ENCODE measurements at regions not wholly inside any gene's neighbourhood (a gene's known extent, or its start where the extent isn't known, plus 50 kb on each side); places are given as distances from the start of the nearest gene placed in this dataset.
"Not testable (repeated sequence)": the region's sequence is repeated elsewhere in the genome, so short reads cannot be mapped to it uniquely, and the experiment has no call there.

- TF ChIP-seq CTCF (CRISPR knock-in tag; IDR thresholded peaks at IDR 0.05); POLR2A (IDR thresholded peaks at IDR 0.05; ENCODE audit: insufficient read depth in 1 of 2, low read depth in 2 of 2, low read length in 2 of 2); MBD4 (IDR thresholded peaks at IDR 0.05; ENCODE audit: borderline replicate concordance, low read length); ARNTL (CRISPR knock-in tag; IDR thresholded peaks at IDR 0.05); POLR2AphosphoS2 (IDR thresholded peaks at IDR 0.05; ENCODE audit: low read depth, low read length); POLR2AphosphoS5 (IDR thresholded peaks at IDR 0.05; ENCODE audit: low read depth, low read length): not testable (repeated sequence)
Observed at GRCh38 chr1:143504703-143505102, 467.1 kb downstream of the FAM72C start.
